K562 (cell line): ENCODE measurements at regions not wholly inside any gene's neighbourhood (a gene's known extent, or its start where the extent isn't known, plus 50 kb on each side); places are given as distances from the start of the nearest gene placed in this dataset.

Experiments
- CTCF ChIP-seq, 3 experiments: IDR thresholded peaks in 2 of 3; conservative IDR thresholded peaks in 1 of 3; 2 replicates each; pipeline ENCODE4 v1.5.1; 2011 to 2012; ENCODE audit warnings: low read length in 3 of 3, mild to moderate bottlenecking in 3 of 3, control low read depth in 2 of 3, improper control_type of control experiment in 1 of 3, inconsistent platforms in 1 of 3, low read depth in 1 of 3, mixed read lengths in 1 of 3, moderate library complexity in 1 of 3; ENCODE audit not compliant: insufficient read depth in 2 of 3
- EP400 ChIP-seq: fragments of 450-650 bp; IDR thresholded peaks from 2 replicates; pipeline ENCODE4 v1.6.1; 2017; ENCODE audit warnings: antibody characterized with exemption, mild to moderate bottlenecking, moderate library complexity
- EZH2 ChIP-seq: IDR thresholded peaks from 2 replicates; pipeline ENCODE4 v1.6.1; 2012; ENCODE audit warnings: low read depth, mild to moderate bottlenecking, inconsistent platforms, low read length, borderline replicate concordance
- HNRNPLL ChIP-seq: fragments of 200-400 bp; formaldehyde crosslinking; IDR thresholded peaks from 2 replicates; pipeline ENCODE4 v1.6.1; 2017; ENCODE audit warnings: low read length, low read depth, mild to moderate bottlenecking; ENCODE audit not compliant: poor library complexity, severe bottlenecking
- JUN ChIP-seq, 2 experiments: sonication (generic) in 1 of 2; formaldehyde crosslinking in 1 of 2; IDR thresholded peaks; 2 replicates each; pipeline versions ENCODE4 v1.6.1 to v1.8.0; 2012 to 2022; ENCODE audit warnings: borderline replicate concordance in 2 of 2, mild to moderate bottlenecking in 2 of 2, improper control_type of control experiment in 1 of 2, low read depth in 1 of 2, low read length in 1 of 2, missing genetic modification reagents in 1 of 2
- MAX ChIP-seq: sonication (generic); formaldehyde crosslinking; IDR thresholded peaks from 2 replicates; pipeline ENCODE4 v1.9.0; 2022; ENCODE audit warnings: mild to moderate bottlenecking, missing genetic modification reagents
- MTA3 ChIP-seq: fragments of 450-650 bp; formaldehyde crosslinking; IDR thresholded peaks from 2 replicates; pipeline ENCODE4 v1.6.1; 2017; ENCODE audit warnings: mild to moderate bottlenecking, borderline replicate concordance
- PHF20 ChIP-seq: fragments of 450-650 bp; IDR thresholded peaks from 2 replicates; pipeline ENCODE4 v1.6.1; 2018; ENCODE audit not compliant: partially characterized antibody
- TCF7L2 ChIP-seq: fragments of 150-350 bp; IDR thresholded peaks from 2 replicates; pipeline ENCODE4 v1.6.1; 2016; ENCODE audit warnings: low read depth, mild to moderate bottlenecking, low read length, moderate library complexity
- TEAD4 ChIP-seq, 2 experiments: sonication (generic) in 1 of 2; formaldehyde crosslinking in 1 of 2; IDR thresholded peaks; 2 replicates each; pipeline versions ENCODE4 v1.6.1 to v1.8.0; 2012 to 2022; ENCODE audit warnings: borderline replicate concordance in 1 of 2, inconsistent platforms in 1 of 2, low read length in 1 of 2, mild to moderate bottlenecking in 1 of 2, missing genetic modification reagents in 1 of 2
- USF1 ChIP-seq: sonication (generic); formaldehyde crosslinking; IDR thresholded peaks from 2 replicates; pipeline ENCODE4 v1.9.0; 2022; ENCODE audit warnings: mild to moderate bottlenecking, missing genetic modification reagents
- XRCC4 ChIP-seq: IDR thresholded peaks from one replicate; pipeline ENCODE4 v1.6.1; 2011; ENCODE audit not compliant: insufficient read depth, insufficient read length; ENCODE audit errors: extremely low read depth
- ZBED1 ChIP-seq: IDR thresholded peaks from 2 replicates; pipeline ENCODE4 v1.6.1; 2014

- TF ChIP-seq XRCC4, result no peak
- no peak for TF ChIP-seq ZBED1
- no peak for TF ChIP-seq HNRNPLL
- no peak for TF ChIP-seq MTA3
- TF ChIP-seq PHF20, result no peak
- TF ChIP-seq TEAD4 (IDR thresholded peaks at IDR 0.05; ENCODE audit: low read length), result no peak
- TF ChIP-seq TEAD4 (CRISPR knock-in tag; IDR thresholded peaks at IDR 0.05; ENCODE audit: borderline replicate concordance), result no peak
- TF ChIP-seq CTCF (IDR thresholded peaks at IDR 0.05 in 2 of 3, conservative IDR thresholded peaks at IDR 0.05 in 1 of 3; ENCODE audit: insufficient read depth in 2 of 3, low read depth in 1 of 3, low read length in 3 of 3), result no peak
- TF ChIP-seq USF1 (CRISPR knock-in tag), result no peak
- TF ChIP-seq TCF7L2, result no peak
- no peak for TF ChIP-seq MAX (CRISPR knock-in tag)
- no peak for TF ChIP-seq JUN (IDR thresholded peaks at IDR 0.05; ENCODE audit: borderline replicate concordance, low read depth, low read length)
- TF ChIP-seq JUN (CRISPR knock-in tag; IDR thresholded peaks at IDR 0.05; ENCODE audit: borderline replicate concordance), result no peak
- no peak for TF ChIP-seq EZH2
- no peak for TF ChIP-seq EP400
These were observed 497.0 kb downstream of the TMEM121 start for GRCh38 chr14:106023411-106023810.
